ENCODE measurements at regions not wholly inside any gene's neighbourhood (a gene's known extent, or its start where the extent isn't known, plus 50 kb on each side); places are given as distances from the start of the nearest gene placed in this dataset.

DNA sequence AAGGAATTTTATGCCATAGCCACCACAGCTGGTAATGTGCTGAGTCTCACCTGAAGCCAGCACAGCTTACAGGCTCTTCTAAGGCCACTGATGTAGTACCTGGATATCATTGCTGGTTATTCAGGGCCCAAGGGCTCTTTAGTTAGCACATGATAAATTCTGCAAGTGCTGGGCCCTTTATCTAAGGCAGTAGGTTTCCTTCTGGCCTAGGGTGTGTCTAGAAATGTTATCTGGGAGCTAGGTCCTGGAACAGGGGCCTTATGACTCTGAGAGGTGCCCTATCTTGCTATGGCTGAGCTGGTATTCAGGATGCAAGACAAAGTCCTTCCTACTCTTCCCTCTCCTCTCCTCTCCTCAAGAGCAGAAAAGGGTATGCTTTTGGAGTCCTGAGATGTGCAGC is 1424.5 kb upstream of the NUDT12 start:
- TF ChIP-seq, protein P1, sequence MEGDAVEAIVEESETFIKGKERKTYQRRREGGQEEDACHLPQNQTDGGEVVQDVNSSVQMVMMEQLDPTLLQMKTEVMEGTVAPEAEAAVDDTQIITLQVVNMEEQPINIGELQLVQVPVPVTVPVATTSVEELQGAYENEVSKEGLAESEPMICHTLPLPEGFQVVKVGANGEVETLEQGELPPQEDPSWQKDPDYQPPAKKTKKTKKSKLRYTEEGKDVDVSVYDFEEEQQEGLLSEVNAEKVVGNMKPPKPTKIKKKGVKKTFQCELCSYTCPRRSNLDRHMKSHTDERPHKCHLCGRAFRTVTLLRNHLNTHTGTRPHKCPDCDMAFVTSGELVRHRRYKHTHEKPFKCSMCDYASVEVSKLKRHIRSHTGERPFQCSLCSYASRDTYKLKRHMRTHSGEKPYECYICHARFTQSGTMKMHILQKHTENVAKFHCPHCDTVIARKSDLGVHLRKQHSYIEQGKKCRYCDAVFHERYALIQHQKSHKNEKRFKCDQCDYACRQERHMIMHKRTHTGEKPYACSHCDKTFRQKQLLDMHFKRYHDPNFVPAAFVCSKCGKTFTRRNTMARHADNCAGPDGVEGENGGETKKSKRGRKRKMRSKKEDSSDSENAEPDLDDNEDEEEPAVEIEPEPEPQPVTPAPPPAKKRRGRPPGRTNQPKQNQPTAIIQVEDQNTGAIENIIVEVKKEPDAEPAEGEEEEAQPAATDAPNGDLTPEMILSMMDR (conservative IDR thresholded peaks at IDR 0.05): no peak
- Histone ChIP-seq H2BK12ac (ENCODE audit: insufficient read length, low read depth, low read length) (no peak overlapping the region), H2BK15ac (ENCODE audit: low read depth, low read length) (no peak overlapping the region), H3K4me2 (ENCODE audit: insufficient read depth, insufficient read length, low read length) (no peak overlapping the region), H3K23me2 (ENCODE audit: insufficient read length, low read depth, low read length, poor library complexity, severe bottlenecking) (no peaks in the 10 kb centered on the region), H3K79me1 (ENCODE audit: insufficient read depth, low read depth, low read length, poor library complexity, severe bottlenecking) (no peaks in the 10 kb centered on the region), H3K79me2 (ENCODE audit: insufficient read depth, low read length) (no peaks in the 10 kb centered on the region), H4K20me1 (ENCODE audit: control insufficient read depth, insufficient read depth, insufficient read length) (no peaks in the 10 kb centered on the region), H3K23ac (ENCODE audit: insufficient read length, low read depth, low read length) (no peak overlapping the region), H3K9ac (ENCODE audit: extremely low read depth, insufficient read length, low read length) (no peak overlapping the region), H2BK20ac (ENCODE audit: low read depth, low read length, poor library complexity, severe bottlenecking) (no peak overlapping the region), H3K27ac (ENCODE audit: insufficient read length, low read depth, low read length) (no peak overlapping the region), H3T11ph (ENCODE audit: low read length) (no peak overlapping the region), H3K4me1 (ENCODE audit: insufficient read depth, low read length) (no peaks in the 10 kb centered on the region), H4K91ac (ENCODE audit: insufficient read length, low read depth, low read length) (no peak overlapping the region), H4K8ac (replicated peaks; ENCODE audit: insufficient read length, low read depth, low read length) (no peak overlapping the region), H2AK5ac (ENCODE audit: insufficient read length, low read length) (no peak overlapping the region), H3K14ac (ENCODE audit: insufficient read depth, low read length) (no peak overlapping the region), H3K56ac (ENCODE audit: insufficient read length, low read depth, low read length) (no peak overlapping the region), H3K4ac (ENCODE audit: low read depth, low read length) (no peak overlapping the region), H3K9me3 (ENCODE audit: control insufficient read depth, low read depth, low read length) (no peaks in the 10 kb centered on the region), H2AFZ (ENCODE audit: low read length) (no peak overlapping the region), H2BK120ac (ENCODE audit: low read depth, low read length, poor library complexity, severe bottlenecking) (no peak overlapping the region), H4K5ac (ENCODE audit: insufficient read length, low read depth, low read length) (no peak overlapping the region), H3K18ac (ENCODE audit: insufficient read length, low read depth, low read length) (no peak overlapping the region), H2BK5ac (ENCODE audit: insufficient read length, low read length) (no peak overlapping the region), H3K27me3 (ENCODE audit: insufficient read depth, low read length) (no peaks in the 10 kb centered on the region)
- Mint-ChIP-seq H3K27ac (no peak overlapping the region), H3K9me3 (peaks cover 0 to 5% of the 10 kb centered on the region in 2 experiments; a peak in 2 of 5 replicates), H3K4me3 (no peak overlapping the region), H3K4me1 (peaks cover 5 to 13% of the 10 kb centered on the region in 2 experiments), H3K36me3 (ENCODE audit: insufficient read depth in 1 of 3, low read depth in 3 of 3) (no peaks in the 10 kb centered on the region; a peak in 1 of 7 replicates), H3K27me3 (ENCODE audit: low read depth) (no peaks in the 10 kb centered on the region)
- no peak for DNase-seq
